ENCODE measurements at regions not wholly inside any gene's neighbourhood (a gene's known extent, or its start where the extent isn't known, plus 50 kb on each side); places are given as distances from the start of the nearest gene placed in this dataset.

- no peak for ATAC-seq
- ChIA-PET CTCF (no interaction called here), POLR2A (no interaction called here)
- no peak for DNase-seq
- Mint-ChIP-seq H3K4me1 (ENCODE audit: low read depth) (peaks cover 9% of the 10 kb centered on the region), H3K4me3 (no peak overlapping the region), H3K27me3 (peaks cover 1% of the 10 kb centered on the region), H3K27ac (no peak overlapping the region), H3K36me3 (ENCODE audit: low read depth) (peaks cover 3% of the 10 kb centered on the region), H3K9me3 (no peaks in the 10 kb centered on the region)
- no peak for TF ChIP-seq CTCF (IDR thresholded peaks at IDR 0.05)
- intact Hi-C loops (cut with micrococcal nuclease): no loop called here
Observed at GRCh38 chr2:40037303-40037702, 258.2 kb upstream of the THUMPD2 start.

GRCh38 chr2:40036241-40036640, 257.2 kb upstream of the THUMPD2 start:
- CTCF ChIA-PET: no interaction called here
- no peak overlapping the region for H3K27ac Mint-ChIP-seq
- POLR2A ChIA-PET: no interaction called here
- no peak overlapping the region for H3K4me3 Mint-ChIP-seq
- no peaks in the 10 kb centered on the region for H3K9me3 Mint-ChIP-seq
- intact Hi-C loops (cut with micrococcal nuclease): no loop called here
- no peak for TF ChIP-seq CTCF (IDR thresholded peaks at IDR 0.05)
- peaks cover 1% of the 10 kb centered on the region for H3K27me3 Mint-ChIP-seq
- no peak for DNase-seq
- no peak for ATAC-seq
- peaks cover 3% of the 10 kb centered on the region for H3K36me3 Mint-ChIP-seq (ENCODE audit: low read depth)
- peaks cover 9% of the 10 kb centered on the region for H3K4me1 Mint-ChIP-seq (ENCODE audit: low read depth)

DNA sequence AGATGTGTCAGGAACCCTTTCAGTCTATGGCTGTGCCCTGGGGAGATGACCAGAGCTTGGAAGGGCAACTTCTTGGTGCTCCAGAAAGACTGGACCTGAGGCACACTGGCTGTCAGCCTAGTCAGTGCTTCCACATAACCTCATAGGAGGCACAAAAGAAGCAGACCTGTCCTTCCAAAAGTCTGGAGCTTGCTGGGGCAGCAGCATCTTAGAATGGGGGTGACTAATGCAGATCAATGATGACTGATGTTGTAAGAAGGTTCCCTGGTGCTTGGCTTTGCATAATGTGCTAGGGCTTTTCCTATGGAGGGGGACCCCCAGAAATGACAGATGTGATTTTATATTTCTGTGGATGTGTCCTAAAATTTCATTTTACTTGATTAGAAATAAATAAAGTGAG, 255.7 kb upstream of the THUMPD2 start:
- DNase-seq (no peak), ATAC-seq (no peak)
- Mint-ChIP-seq H3K9me3 (no peaks in the 10 kb centered on the region), H3K4me3 (no peak overlapping the region), H3K27me3 (peaks cover 3% of the 10 kb centered on the region), H3K27ac (no peak overlapping the region), H3K36me3 (ENCODE audit: low read depth) (peaks cover 3% of the 10 kb centered on the region), H3K4me1 (ENCODE audit: low read depth) (peaks cover 9% of the 10 kb centered on the region)
- POLR2A ChIA-PET: no interaction called here
- no peak for TF ChIP-seq CTCF (IDR thresholded peaks at IDR 0.05)
- intact Hi-C loops (cut with micrococcal nuclease): no loop called here
- CTCF ChIA-PET: no interaction called here

DNA sequence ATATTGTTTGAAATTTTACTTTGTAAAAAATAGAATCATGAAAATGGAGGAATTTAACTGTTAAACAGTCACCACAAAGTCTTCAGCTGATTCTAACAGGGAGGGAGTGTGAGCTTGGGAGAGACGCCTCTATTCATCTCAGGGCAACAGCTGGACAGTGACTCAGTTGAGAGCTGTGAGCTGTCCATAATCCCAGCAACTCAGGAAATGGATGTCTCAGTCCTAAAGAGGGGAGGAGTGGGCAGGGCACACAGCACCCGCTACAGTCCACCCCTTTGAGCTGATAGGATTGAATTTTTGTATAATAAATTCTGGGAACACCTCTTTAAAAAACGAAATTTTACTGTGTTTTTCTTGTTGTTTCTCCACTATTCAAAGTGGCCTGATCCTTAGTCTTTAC, 255.1 kb upstream of the THUMPD2 start:
- POLR2A ChIA-PET: no interaction called here
- CTCF ChIA-PET: no interaction called here
- peaks cover 9% of the 10 kb centered on the region for H3K4me1 Mint-ChIP-seq (ENCODE audit: low read depth)

GRCh38 chr2:40033781-40034180, 254.7 kb upstream of the THUMPD2 start:
- intact Hi-C loops (cut with micrococcal nuclease): no loop called here
- CTCF ChIA-PET: no interaction called here
- no peak overlapping the region for H3K27ac Mint-ChIP-seq
- peaks cover 9% of the 10 kb centered on the region for H3K4me1 Mint-ChIP-seq (ENCODE audit: low read depth)
- no peak overlapping the region for H3K4me3 Mint-ChIP-seq
- ATAC-seq (no peak), DNase-seq (no peak)
- POLR2A ChIA-PET: no interaction called here
- no peaks in the 10 kb centered on the region for H3K9me3 Mint-ChIP-seq
- H3K36me3 Mint-ChIP-seq (ENCODE audit: low read depth): peaks cover 3% of the 10 kb centered on the region
- H3K27me3 Mint-ChIP-seq: peaks cover 3% of the 10 kb centered on the region
- TF ChIP-seq CTCF (IDR thresholded peaks at IDR 0.05): no peak

More for the DNA sequence above, 255.1 kb upstream of the THUMPD2 start:
- Mint-ChIP-seq H3K9me3 (no peaks in the 10 kb centered on the region), H3K4me3 (no peak overlapping the region), H3K36me3 (ENCODE audit: low read depth) (peaks cover 3% of the 10 kb centered on the region), H3K27ac (no peak overlapping the region), H3K27me3 (peaks cover 3% of the 10 kb centered on the region)
- no peak for DNase-seq
- intact Hi-C loops (cut with micrococcal nuclease): no loop called here
- no peak for ATAC-seq
- no peak for TF ChIP-seq CTCF (IDR thresholded peaks at IDR 0.05)

All from activated CD8-positive, alpha-beta T cell treated with anti-CD3 and anti-CD28 coated beads for 36 hours (primary cell).